Neural progenitor cell (in vitro differentiated cells): ENCODE measurements at regions not wholly inside any gene's neighbourhood (a gene's known extent, or its start where the extent isn't known, plus 50 kb on each side); places are given as distances from the start of the nearest gene placed in this dataset.

Experiments used
- EZH2phosphoT487 ChIP-seq: fragments of 200-600 bp; sonication (generic); IDR thresholded peaks from 2 replicates; pipeline ENCODE4 v1.6.1; 2017; ENCODE audit warnings: antibody characterized with exemption
- TF ChIP-seq, protein P1 (sequence below): fragments of 200-600 bp; sonication (generic); IDR thresholded peaks from 2 replicates; pipeline ENCODE4 v1.5.1; 2017; ENCODE audit warnings: antibody characterized with exemption, mild to moderate bottlenecking

DNA sequence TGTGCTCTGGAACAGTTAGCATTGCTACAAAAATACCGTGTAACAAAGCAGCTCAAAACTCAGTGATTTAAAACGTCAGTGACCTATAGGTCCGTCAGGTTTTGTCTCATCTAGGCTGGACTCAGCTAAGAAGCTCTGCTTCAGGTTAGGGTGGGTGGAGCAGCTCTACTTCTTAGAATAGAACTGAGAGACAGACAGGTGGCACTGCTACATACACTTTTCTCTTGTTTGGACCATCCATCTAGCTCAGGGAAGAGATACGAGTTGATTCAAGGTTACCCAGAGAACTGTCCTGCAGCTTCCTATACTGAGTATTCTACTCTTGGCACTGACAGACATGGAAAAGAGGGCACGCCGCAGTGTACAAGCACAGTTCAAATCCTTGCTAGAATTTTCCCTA lies 456.1 kb downstream of the IGSF11 start:
- TF ChIP-seq, protein P1, sequence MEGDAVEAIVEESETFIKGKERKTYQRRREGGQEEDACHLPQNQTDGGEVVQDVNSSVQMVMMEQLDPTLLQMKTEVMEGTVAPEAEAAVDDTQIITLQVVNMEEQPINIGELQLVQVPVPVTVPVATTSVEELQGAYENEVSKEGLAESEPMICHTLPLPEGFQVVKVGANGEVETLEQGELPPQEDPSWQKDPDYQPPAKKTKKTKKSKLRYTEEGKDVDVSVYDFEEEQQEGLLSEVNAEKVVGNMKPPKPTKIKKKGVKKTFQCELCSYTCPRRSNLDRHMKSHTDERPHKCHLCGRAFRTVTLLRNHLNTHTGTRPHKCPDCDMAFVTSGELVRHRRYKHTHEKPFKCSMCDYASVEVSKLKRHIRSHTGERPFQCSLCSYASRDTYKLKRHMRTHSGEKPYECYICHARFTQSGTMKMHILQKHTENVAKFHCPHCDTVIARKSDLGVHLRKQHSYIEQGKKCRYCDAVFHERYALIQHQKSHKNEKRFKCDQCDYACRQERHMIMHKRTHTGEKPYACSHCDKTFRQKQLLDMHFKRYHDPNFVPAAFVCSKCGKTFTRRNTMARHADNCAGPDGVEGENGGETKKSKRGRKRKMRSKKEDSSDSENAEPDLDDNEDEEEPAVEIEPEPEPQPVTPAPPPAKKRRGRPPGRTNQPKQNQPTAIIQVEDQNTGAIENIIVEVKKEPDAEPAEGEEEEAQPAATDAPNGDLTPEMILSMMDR = no peak
- TF ChIP-seq EZH2phosphoT487 = no peak
